ENCODE measurements at regions not wholly inside any gene's neighbourhood (a gene's known extent, or its start where the extent isn't known, plus 50 kb on each side); places are given as distances from the start of the nearest gene placed in this dataset.

DNA sequence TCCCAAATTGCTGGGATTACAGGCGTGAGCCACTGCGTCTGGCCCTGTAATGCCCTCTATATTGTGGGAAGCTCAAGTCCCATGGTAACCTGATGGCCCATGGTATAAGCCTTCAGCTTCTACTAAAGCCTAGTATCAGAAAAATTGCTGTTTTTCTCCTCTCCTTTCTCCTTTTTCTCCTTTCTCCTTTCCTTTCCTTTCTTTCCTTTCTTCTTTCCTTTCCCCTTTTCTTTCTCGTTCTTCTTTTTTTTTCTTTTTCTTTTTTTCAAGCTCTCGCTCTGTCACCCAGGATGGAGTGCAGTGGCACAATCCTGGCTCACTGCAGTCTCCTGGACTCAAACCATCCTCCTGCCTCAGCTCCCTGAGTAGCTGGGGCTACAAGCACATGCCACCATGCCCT, 740.7 kb downstream of the FAM133A start:
- Mint-ChIP-seq H3K36me3 (ENCODE audit: low read depth) (no peaks in the 10 kb centered on the region), H3K4me3 (no peak overlapping the region), H3K27me3 (no peaks in the 10 kb centered on the region), H3K27ac (no peak overlapping the region), H3K4me1 (ENCODE audit: low read depth) (no peaks in the 10 kb centered on the region), H3K9me3 (peaks cover 2% of the 10 kb centered on the region)
- intact Hi-C loops (cut with DNase I, micrococcal nuclease): no loop called here
- TF ChIP-seq, protein P1, sequence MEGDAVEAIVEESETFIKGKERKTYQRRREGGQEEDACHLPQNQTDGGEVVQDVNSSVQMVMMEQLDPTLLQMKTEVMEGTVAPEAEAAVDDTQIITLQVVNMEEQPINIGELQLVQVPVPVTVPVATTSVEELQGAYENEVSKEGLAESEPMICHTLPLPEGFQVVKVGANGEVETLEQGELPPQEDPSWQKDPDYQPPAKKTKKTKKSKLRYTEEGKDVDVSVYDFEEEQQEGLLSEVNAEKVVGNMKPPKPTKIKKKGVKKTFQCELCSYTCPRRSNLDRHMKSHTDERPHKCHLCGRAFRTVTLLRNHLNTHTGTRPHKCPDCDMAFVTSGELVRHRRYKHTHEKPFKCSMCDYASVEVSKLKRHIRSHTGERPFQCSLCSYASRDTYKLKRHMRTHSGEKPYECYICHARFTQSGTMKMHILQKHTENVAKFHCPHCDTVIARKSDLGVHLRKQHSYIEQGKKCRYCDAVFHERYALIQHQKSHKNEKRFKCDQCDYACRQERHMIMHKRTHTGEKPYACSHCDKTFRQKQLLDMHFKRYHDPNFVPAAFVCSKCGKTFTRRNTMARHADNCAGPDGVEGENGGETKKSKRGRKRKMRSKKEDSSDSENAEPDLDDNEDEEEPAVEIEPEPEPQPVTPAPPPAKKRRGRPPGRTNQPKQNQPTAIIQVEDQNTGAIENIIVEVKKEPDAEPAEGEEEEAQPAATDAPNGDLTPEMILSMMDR (IDR thresholded peaks at IDR 0.05): no peak
- CTCF ChIA-PET: no interaction called here
- H3K9me3 ChIP-seq (ENCODE audit: control insufficient read depth in 1 of 2, insufficient read depth in 1 of 2, low read length in 2 of 2): no peaks in the 10 kb centered on the region
- ATAC-seq (ENCODE audit: poor library complexity): no peak
- POLR2A ChIA-PET: no interaction called here
- H3K27me3 ChIP-seq (ENCODE audit: control insufficient read depth in 1 of 2, insufficient read depth in 2 of 2, low read length in 2 of 2): no peaks in the 10 kb centered on the region
- DNase-seq: no peak
- no peak overlapping the region for H3K4me3 ChIP-seq (ENCODE audit: low read length)
- no peaks in the 10 kb centered on the region for H3K36me3 ChIP-seq (ENCODE audit: insufficient read depth, low read length)
- H3K4me1 ChIP-seq (ENCODE audit: insufficient read depth, low read length): no peaks in the 10 kb centered on the region
- no peak overlapping the region for H3K27ac ChIP-seq (ENCODE audit: low read depth in 1 of 2, low read length in 2 of 2)

DNA sequence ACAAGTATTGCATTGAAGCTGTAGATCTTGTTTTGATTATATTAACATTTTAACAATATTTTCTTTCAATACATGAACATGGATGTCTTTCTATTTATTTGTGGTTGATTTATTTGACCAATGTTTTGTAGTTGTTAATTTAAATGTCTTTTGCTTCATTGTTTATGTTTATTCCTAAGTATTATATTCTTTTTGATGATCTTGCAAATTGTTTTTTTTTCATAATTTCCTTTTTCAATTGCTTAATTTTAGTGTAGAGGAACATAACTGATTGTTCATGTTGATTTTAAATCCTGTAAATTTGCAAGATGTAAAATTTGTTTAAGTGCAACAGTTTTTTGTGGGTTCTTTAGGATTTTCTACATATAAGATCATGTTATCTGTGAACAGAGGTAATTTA, 744.1 kb downstream of the FAM133A start:
- Histone ChIP-seq H3K4me3 (ENCODE audit: low read length) (no peak overlapping the region), H3K4me1 (ENCODE audit: insufficient read depth, low read length) (no peaks in the 10 kb centered on the region), H3K27me3 (ENCODE audit: control insufficient read depth in 1 of 2, insufficient read depth in 2 of 2, low read length in 2 of 2) (no peaks in the 10 kb centered on the region), H3K9me3 (ENCODE audit: control insufficient read depth in 1 of 2, insufficient read depth in 1 of 2, low read length in 2 of 2) (no peaks in the 10 kb centered on the region), H3K36me3 (ENCODE audit: insufficient read depth, low read length) (no peaks in the 10 kb centered on the region), H3K27ac (ENCODE audit: low read depth in 1 of 2, low read length in 2 of 2) (no peak overlapping the region)
- Mint-ChIP-seq H3K27ac (no peak overlapping the region), H3K36me3 (ENCODE audit: low read depth) (no peaks in the 10 kb centered on the region), H3K4me3 (no peak overlapping the region), H3K9me3 (peaks cover 2% of the 10 kb centered on the region), H3K27me3 (no peaks in the 10 kb centered on the region), H3K4me1 (ENCODE audit: low read depth) (no peaks in the 10 kb centered on the region)
- ChIA-PET POLR2A (no interaction called here), CTCF (no interaction called here)
- TF ChIP-seq, protein P1 (IDR thresholded peaks at IDR 0.05): no peak
- DNase-seq (no peak), ATAC-seq (ENCODE audit: poor library complexity) (no peak)
- intact Hi-C loops (cut with DNase I, micrococcal nuclease): no loop called here

DNA sequence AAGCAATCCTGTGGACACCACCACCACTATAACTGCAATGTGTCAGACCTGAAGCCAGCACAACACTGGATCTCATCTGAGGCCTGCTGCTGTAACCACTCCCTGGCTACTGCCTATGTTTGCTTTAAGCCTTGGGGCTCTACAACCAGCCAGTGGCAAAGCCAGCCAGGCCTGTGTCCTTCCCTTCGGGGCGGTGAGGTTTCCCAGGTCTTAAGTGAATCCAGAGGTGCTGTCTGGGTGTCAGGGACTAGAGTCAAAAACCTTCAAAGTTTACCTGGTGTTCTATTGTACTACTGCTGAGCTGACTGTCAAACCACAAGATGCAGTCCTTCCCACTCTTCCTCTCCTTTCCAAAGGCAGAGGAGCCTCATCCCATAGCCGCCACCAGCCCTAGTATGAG, 750.5 kb downstream of the FAM133A start:
- DNase-seq: no peak
- no peaks in the 10 kb centered on the region for H3K9me3 Mint-ChIP-seq
- TF ChIP-seq, protein P1 (IDR thresholded peaks at IDR 0.05): no peak

More for the DNA sequence above, 750.5 kb downstream of the FAM133A start:
- CTCF ChIA-PET: no interaction called here
- Mint-ChIP-seq H3K4me1 (ENCODE audit: low read depth) (no peaks in the 10 kb centered on the region), H3K36me3 (ENCODE audit: low read depth) (no peaks in the 10 kb centered on the region), H3K27ac (no peak overlapping the region), H3K4me3 (no peak overlapping the region), H3K27me3 (no peaks in the 10 kb centered on the region)
- no peak for ATAC-seq (ENCODE audit: poor library complexity)
- no peaks in the 10 kb centered on the region for H3K27me3 ChIP-seq (ENCODE audit: control insufficient read depth in 1 of 2, insufficient read depth in 2 of 2, low read length in 2 of 2)
- POLR2A ChIA-PET: no interaction called here
- no peak overlapping the region for H3K27ac ChIP-seq (ENCODE audit: low read depth in 1 of 2, low read length in 2 of 2)
- H3K36me3 ChIP-seq (ENCODE audit: insufficient read depth, low read length): no peaks in the 10 kb centered on the region
- no peaks in the 10 kb centered on the region for H3K9me3 ChIP-seq (ENCODE audit: control insufficient read depth in 1 of 2, insufficient read depth in 1 of 2, low read length in 2 of 2)
- intact Hi-C loops (cut with DNase I, micrococcal nuclease): no loop called here
- H3K4me1 ChIP-seq (ENCODE audit: insufficient read depth, low read length): no peaks in the 10 kb centered on the region
- no peak overlapping the region for H3K4me3 ChIP-seq (ENCODE audit: low read length)
